Gastroesophageal sphincter (tissue), 3 donors: ENCODE measurements at regions not wholly inside any gene's neighbourhood (a gene's known extent, or its start where the extent isn't known, plus 50 kb on each side); places are given as distances from the start of the nearest gene placed in this dataset.

Experiments
- POLR2A ChIP-seq, 2 donors: fragments of 450-650 bp; IDR thresholded peaks; one replicate each; pipeline ENCODE4 v1.6.1; 2017; ENCODE audit warnings: antibody characterized with exemption in 2 of 2, mild to moderate bottlenecking in 2 of 2, moderate library complexity in 1 of 2
- TF ChIP-seq, protein P1 (sequence below), 4 experiments: fragments of 200-600 bp in 2 of 4; fragments of 450-650 bp in 2 of 4; sonication (generic) in 1 of 4; IDR thresholded peaks; one replicate each; pipeline ENCODE4 v1.5.1; 2017 to 2019; ENCODE audit warnings: antibody characterized with exemption in 4 of 4, mild to moderate bottlenecking in 2 of 4, moderate library complexity in 2 of 4

DNA sequence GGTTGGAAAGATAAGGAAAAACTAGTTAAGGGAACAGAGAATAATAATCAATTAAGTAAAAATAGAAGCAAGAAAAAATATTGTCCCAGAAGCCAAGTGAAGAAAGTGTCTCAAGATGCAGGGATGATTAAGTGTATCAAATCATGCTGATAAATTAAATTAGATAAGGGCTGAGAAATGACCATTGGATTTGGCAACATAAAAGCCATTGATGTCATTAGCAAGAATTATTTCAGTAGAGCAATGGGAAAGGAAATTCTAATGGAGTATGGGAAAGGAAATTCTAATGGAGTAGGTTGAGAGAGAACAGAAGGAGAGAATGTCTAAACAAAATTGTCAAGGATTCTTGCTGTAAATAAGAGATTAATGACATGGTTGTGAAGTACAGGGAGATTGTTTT lies 146.8 kb downstream of the TFAP2B start:
- TF ChIP-seq, protein P1, sequence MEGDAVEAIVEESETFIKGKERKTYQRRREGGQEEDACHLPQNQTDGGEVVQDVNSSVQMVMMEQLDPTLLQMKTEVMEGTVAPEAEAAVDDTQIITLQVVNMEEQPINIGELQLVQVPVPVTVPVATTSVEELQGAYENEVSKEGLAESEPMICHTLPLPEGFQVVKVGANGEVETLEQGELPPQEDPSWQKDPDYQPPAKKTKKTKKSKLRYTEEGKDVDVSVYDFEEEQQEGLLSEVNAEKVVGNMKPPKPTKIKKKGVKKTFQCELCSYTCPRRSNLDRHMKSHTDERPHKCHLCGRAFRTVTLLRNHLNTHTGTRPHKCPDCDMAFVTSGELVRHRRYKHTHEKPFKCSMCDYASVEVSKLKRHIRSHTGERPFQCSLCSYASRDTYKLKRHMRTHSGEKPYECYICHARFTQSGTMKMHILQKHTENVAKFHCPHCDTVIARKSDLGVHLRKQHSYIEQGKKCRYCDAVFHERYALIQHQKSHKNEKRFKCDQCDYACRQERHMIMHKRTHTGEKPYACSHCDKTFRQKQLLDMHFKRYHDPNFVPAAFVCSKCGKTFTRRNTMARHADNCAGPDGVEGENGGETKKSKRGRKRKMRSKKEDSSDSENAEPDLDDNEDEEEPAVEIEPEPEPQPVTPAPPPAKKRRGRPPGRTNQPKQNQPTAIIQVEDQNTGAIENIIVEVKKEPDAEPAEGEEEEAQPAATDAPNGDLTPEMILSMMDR (IDR thresholded peaks at IDR 0.05) = no peak
- TF ChIP-seq POLR2A (IDR thresholded peaks at IDR 0.05) = no peak
